Epithelial cell of esophagus (primary cell): ENCODE measurements at regions not wholly inside any gene's neighbourhood (a gene's known extent, or its start where the extent isn't known, plus 50 kb on each side); places are given as distances from the start of the nearest gene placed in this dataset.

Source experiments
- DNase-seq: peaks from one replicate; pipeline ENCODE4 v3.0.0; 2010; ENCODE audit warnings: low read depth
- H3K4me3 ChIP-seq: 2 replicates; pipeline ENCODE4 v1.5.1; 2011; ENCODE audit warnings: mild to moderate bottlenecking, low read length, control low read depth
- CTCF ChIP-seq: IDR thresholded peaks from 2 replicates; pipeline ENCODE4 v1.5.1; 2011; ENCODE audit warnings: low read depth, mild to moderate bottlenecking, low read length, control low read depth, inconsistent platforms; ENCODE audit not compliant: insufficient read depth; ENCODE audit errors: missing control alignments

GRCh38 chr10:62559481-62560200 lies 185.5 kb downstream of the ZNF365 start:
- DNase-seq = no peak
- H3K4me3 ChIP-seq = no peak overlapping the region
- TF ChIP-seq CTCF = no peak

- TF ChIP-seq CTCF = no peak
- H3K4me3 ChIP-seq = no peak overlapping the region
- DNase-seq = peak; percentile 86
Observed at GRCh38 chr10:62560201-62560819, 186.1 kb downstream of the ZNF365 start.

- no peak overlapping the region for H3K4me3 ChIP-seq
- no peak for TF ChIP-seq CTCF
- DNase-seq = peak; percentile 41
Observed at GRCh38 chr10:62561151-62561550, 187.0 kb downstream of the ZNF365 start.

- TF ChIP-seq CTCF = no peak
- no peak overlapping the region for H3K4me3 ChIP-seq
- no peak for DNase-seq
Observed at GRCh38 chr10:62562101-62562500, 187.9 kb downstream of the ZNF365 start.

- no peak for TF ChIP-seq CTCF
- no peak for DNase-seq
- H3K4me3 ChIP-seq = no peak overlapping the region
Observed at GRCh38 chr10:62562795-62563194, 188.6 kb downstream of the ZNF365 start.

- no peak overlapping the region for H3K4me3 ChIP-seq
- DNase-seq = no peak
- no peak for TF ChIP-seq CTCF
Observed at GRCh38 chr10:62573929-62574328, 199.8 kb downstream of the ZNF365 start.

- TF ChIP-seq CTCF = no peak
- DNase-seq = no peak
- no peak overlapping the region for H3K4me3 ChIP-seq
Observed at GRCh38 chr10:62577076-62577475, 202.9 kb downstream of the ZNF365 start.
